Activated naive CD8-positive, alpha-beta T cell treated with anti-CD3 and anti-CD28 coated beads, Interleukin-2, amount 10 ng/mL, durations not matched to agents 7 days and 5 days (primary cell): ENCODE measurements at regions not wholly inside any gene's neighbourhood (a gene's known extent, or its start where the extent isn't known, plus 50 kb on each side); places are given as distances from the start of the nearest gene placed in this dataset.
"Not testable (repeated sequence)": the region's sequence is repeated elsewhere in the genome, so short reads cannot be mapped to it uniquely, and the experiment has no call there.

ENCODE experiments used
- ATAC-seq: fragments of 150-1000 bp; cut with Tn5 transposase; one replicate; pipeline ENCODE4 v1.10.0; 2021; ENCODE audit warnings: low read depth, moderate library complexity
- POLR2A ChIA-PET: fragments of 350-600 bp; sonication (Branson Sonifier 250); formaldehyde crosslinking; loops from one replicate; lab custom pipeline; 2021; ENCODE audit warnings: antibody characterized with exemption; lab: Charles Lee
- DNase-seq: peaks from one replicate; pipeline ENCODE4 v3.0.0; 2021
- H3K27ac Mint-ChIP-seq: one replicate; pipeline ENCODE4 v1.8.0; 2022; ENCODE audit warnings: mild to moderate bottlenecking, mixed read lengths
- H3K27me3 Mint-ChIP-seq: one replicate; pipeline ENCODE4 v1.8.0; 2022; ENCODE audit warnings: mild to moderate bottlenecking, moderate library complexity, mixed read lengths
- H3K36me3 Mint-ChIP-seq: one replicate; pipeline ENCODE4 v1.8.0; 2021; ENCODE audit warnings: mild to moderate bottlenecking, mixed read lengths
- H3K4me1 Mint-ChIP-seq: one replicate; pipeline ENCODE4 v1.8.0; 2021; ENCODE audit warnings: mixed read lengths
- H3K4me3 Mint-ChIP-seq: one replicate; pipeline ENCODE4 v1.8.0; 2022; ENCODE audit warnings: mild to moderate bottlenecking, moderate library complexity, mixed read lengths
- H3K9me3 Mint-ChIP-seq: one replicate; pipeline ENCODE4 v1.8.0; 2021; ENCODE audit warnings: mixed read lengths

- POLR2A ChIA-PET: no interaction called here
- ATAC-seq: no peak
- H3K9me3 Mint-ChIP-seq: peaks cover 1% of the 10 kb centered on the region
- no peak overlapping the region for H3K4me3 Mint-ChIP-seq
- no peak overlapping the region for H3K27ac Mint-ChIP-seq
- no peaks in the 10 kb centered on the region for H3K4me1 Mint-ChIP-seq
- H3K36me3 Mint-ChIP-seq: no peaks in the 10 kb centered on the region
- no peaks in the 10 kb centered on the region for H3K27me3 Mint-ChIP-seq
- DNase-seq: no peak
Measured at GRCh38 chr7:67659091-67659490, 662.5 kb downstream of the TYW1 start.

GRCh38 chr7:67662804-67663203, 666.2 kb downstream of the TYW1 start:
- no peak for ATAC-seq
- POLR2A ChIA-PET: no interaction called here
- Mint-ChIP-seq H3K4me3 (no peak overlapping the region), H3K9me3 (no peaks in the 10 kb centered on the region), H3K36me3 (no peaks in the 10 kb centered on the region), H3K4me1 (no peaks in the 10 kb centered on the region), H3K27me3 (no peaks in the 10 kb centered on the region), H3K27ac (no peak overlapping the region)
- DNase-seq: no peak

DNA sequence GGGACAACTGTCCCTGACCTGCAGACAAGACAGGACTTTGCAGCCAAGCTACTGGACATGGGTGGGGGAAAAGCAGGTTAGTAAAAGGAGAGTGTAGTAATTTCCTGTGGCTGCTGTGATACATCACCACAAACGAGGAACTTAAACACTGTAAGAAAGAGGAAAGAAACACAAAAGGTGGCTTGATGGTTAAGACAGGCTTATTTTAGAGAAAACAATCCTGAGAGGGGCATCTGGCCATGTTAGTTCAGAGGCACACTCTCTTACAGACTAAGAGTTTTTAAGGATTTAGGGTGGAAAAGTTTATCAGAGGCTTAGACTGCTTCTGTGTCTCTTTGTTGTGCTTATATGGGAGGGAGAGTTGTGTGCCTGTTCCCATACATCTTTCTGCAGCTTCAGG, 667.0 kb downstream of the TYW1 start:
- Mint-ChIP-seq H3K27me3 (no peaks in the 10 kb centered on the region), H3K4me1 (no peaks in the 10 kb centered on the region), H3K9me3 (no peaks in the 10 kb centered on the region), H3K4me3 (no peak overlapping the region), H3K27ac (no peak overlapping the region), H3K36me3 (no peaks in the 10 kb centered on the region)
- POLR2A ChIA-PET: no interaction called here
- no peak for ATAC-seq
- DNase-seq: no peak

- H3K9me3 Mint-ChIP-seq, ATAC-seq, H3K4me1 Mint-ChIP-seq, H3K4me3 Mint-ChIP-seq, DNase-seq, H3K36me3 Mint-ChIP-seq, H3K27ac Mint-ChIP-seq, H3K27me3 Mint-ChIP-seq, POLR2A ChIA-PET: not testable (repeated sequence)
Measured at GRCh38 chr7:67666359-67666758, 669.7 kb downstream of the TYW1 start.

GRCh38 chr7:67671006-67671548, 674.4 kb downstream of the TYW1 start:
- POLR2A ChIA-PET: no interaction called here
- Mint-ChIP-seq H3K27me3 (no peaks in the 10 kb centered on the region), H3K27ac (no peak overlapping the region), H3K4me3 (no peak overlapping the region), H3K36me3 (no peaks in the 10 kb centered on the region), H3K4me1 (no peaks in the 10 kb centered on the region), H3K9me3 (peaks cover 17% of the 10 kb centered on the region)
- ATAC-seq: no peak
- DNase-seq: no peak

DNA sequence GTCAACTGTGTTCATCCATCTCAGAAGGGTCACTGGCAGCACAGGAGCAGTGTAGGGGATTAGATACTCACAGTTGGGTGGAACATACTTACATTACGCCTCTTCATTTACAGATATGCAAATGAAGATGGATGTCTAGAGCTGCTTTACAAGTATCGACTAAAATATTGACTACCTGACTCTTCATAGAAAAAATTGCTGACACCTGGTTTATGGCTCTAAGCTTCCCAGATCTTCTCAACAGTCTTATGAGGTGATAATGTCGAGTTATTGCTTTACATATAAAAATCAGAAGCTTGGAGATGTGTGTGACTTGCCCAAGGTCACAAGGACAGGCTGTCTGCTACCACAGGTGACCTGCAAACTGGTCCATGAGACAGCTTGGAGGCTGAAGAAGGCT, 677.2 kb downstream of the TYW1 start:
- no peaks in the 10 kb centered on the region for H3K4me1 Mint-ChIP-seq
- H3K27ac Mint-ChIP-seq: no peak overlapping the region
- H3K27me3 Mint-ChIP-seq: no peaks in the 10 kb centered on the region
- ATAC-seq (no peak), DNase-seq (no peak)
- POLR2A ChIA-PET: no interaction called here
- H3K9me3 Mint-ChIP-seq: peaks cover 21% of the 10 kb centered on the region
- H3K4me3 Mint-ChIP-seq: no peak overlapping the region
- no peaks in the 10 kb centered on the region for H3K36me3 Mint-ChIP-seq

GRCh38 chr7:67674862-67675261, 678.2 kb downstream of the TYW1 start:
- peaks cover 21% of the 10 kb centered on the region for H3K9me3 Mint-ChIP-seq

DNA sequence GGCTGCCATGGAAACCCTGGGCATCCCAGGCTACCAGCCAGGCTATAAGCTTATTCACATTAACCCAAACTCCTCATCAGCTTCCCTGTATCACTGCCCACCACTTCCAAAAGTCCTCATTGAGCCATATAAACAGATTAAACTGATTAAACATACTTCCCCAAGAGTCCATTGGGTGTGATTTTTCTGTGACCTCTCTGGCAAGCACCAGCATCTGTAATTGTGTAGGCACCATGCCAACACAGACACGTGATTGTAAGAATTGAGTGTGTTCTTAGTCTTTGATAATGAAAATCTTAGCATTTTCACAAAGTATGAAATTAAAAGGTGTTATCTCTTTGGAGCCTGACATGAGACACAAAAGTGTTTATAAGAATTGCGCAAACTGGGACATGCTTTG, 679.3 kb downstream of the TYW1 start:
- DNase-seq (no peak), ATAC-seq (no peak)
- Mint-ChIP-seq H3K36me3 (no peaks in the 10 kb centered on the region), H3K9me3 (peaks cover 22% of the 10 kb centered on the region), H3K27ac (no peak overlapping the region), H3K4me3 (no peak overlapping the region), H3K27me3 (no peaks in the 10 kb centered on the region), H3K4me1 (no peaks in the 10 kb centered on the region)
- POLR2A ChIA-PET: no interaction called here

More at GRCh38 chr7:67674862-67675261, 678.2 kb downstream of the TYW1 start:
- H3K27me3 Mint-ChIP-seq, H3K4me1 Mint-ChIP-seq, DNase-seq, POLR2A ChIA-PET, H3K36me3 Mint-ChIP-seq, H3K4me3 Mint-ChIP-seq, ATAC-seq, H3K27ac Mint-ChIP-seq: not testable (repeated sequence)

- no peak for DNase-seq
- ATAC-seq: no peak
- POLR2A ChIA-PET: no interaction called here
- no peaks in the 10 kb centered on the region for H3K27me3 Mint-ChIP-seq
- H3K36me3 Mint-ChIP-seq: no peaks in the 10 kb centered on the region
- no peak overlapping the region for H3K4me3 Mint-ChIP-seq
- H3K4me1 Mint-ChIP-seq: no peaks in the 10 kb centered on the region
- H3K27ac Mint-ChIP-seq: no peak overlapping the region
- peaks cover 18% of the 10 kb centered on the region for H3K9me3 Mint-ChIP-seq
Measured at GRCh38 chr7:67678419-67678818, 681.8 kb downstream of the TYW1 start.

DNA sequence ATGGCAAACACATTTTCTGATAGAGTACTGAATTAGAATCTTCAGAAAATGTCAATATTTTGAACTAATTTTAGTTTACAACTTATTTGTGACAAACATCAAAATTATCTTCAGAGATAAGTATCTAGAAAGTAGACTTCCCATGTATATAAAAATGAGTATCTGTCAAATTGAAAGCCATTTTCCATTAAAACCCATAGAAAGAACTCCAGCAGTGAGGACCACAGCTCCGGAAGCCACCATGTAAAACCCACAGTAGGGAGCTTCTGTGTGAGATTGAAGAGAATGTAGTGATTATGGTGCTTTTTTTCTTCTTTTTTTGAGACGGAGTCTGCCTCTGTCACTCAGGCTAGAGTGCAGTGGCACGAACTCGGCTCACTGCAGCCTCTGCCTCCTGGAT, 687.0 kb downstream of the TYW1 start:
- no peaks in the 10 kb centered on the region for H3K36me3 Mint-ChIP-seq
- no peak overlapping the region for H3K27ac Mint-ChIP-seq
- peaks cover 16% of the 10 kb centered on the region for H3K9me3 Mint-ChIP-seq
- POLR2A ChIA-PET: no interaction called here
- no peaks in the 10 kb centered on the region for H3K27me3 Mint-ChIP-seq
- H3K4me1 Mint-ChIP-seq: no peaks in the 10 kb centered on the region
- DNase-seq: no peak
- ATAC-seq: no peak
- no peak overlapping the region for H3K4me3 Mint-ChIP-seq

- Mint-ChIP-seq H3K36me3 (no peaks in the 10 kb centered on the region), H3K4me3 (no peak overlapping the region)
Measured at GRCh38 chr7:67690700-67691099, 694.1 kb downstream of the TYW1 start.

DNA sequence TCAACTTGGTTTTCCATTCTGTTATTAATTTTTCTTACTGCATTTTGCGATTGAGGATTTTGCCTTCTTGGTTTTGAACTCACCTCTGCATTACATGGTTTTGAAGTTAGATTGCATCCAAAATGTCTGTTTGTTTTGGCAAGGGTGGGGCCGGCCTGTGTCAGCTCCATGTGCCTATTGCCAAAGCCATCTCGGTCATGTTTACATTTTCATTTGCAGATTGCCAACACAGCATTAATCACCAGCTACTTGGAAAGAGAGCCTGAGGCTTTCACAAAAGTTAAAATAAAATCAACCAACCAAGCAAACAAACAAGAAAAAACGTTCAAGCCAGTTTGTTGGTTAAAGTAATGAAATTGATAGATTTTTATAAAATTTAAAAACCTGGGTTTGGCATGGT, 695.8 kb downstream of the TYW1 start:
- Mint-ChIP-seq H3K27ac (no peak overlapping the region), H3K9me3 (peaks cover 15% of the 10 kb centered on the region), H3K4me1 (no peaks in the 10 kb centered on the region), H3K4me3 (no peak overlapping the region), H3K27me3 (no peaks in the 10 kb centered on the region), H3K36me3 (no peaks in the 10 kb centered on the region)
- ATAC-seq (no peak), DNase-seq (no peak)
- POLR2A ChIA-PET: no interaction called here

More at GRCh38 chr7:67690700-67691099, 694.1 kb downstream of the TYW1 start:
- ATAC-seq (no peak), DNase-seq (no peak)
- H3K4me1 Mint-ChIP-seq: no peaks in the 10 kb centered on the region
- POLR2A ChIA-PET: no interaction called here
- H3K27me3 Mint-ChIP-seq: no peaks in the 10 kb centered on the region
- no peak overlapping the region for H3K27ac Mint-ChIP-seq
- H3K9me3 Mint-ChIP-seq: peaks cover 12% of the 10 kb centered on the region

DNA sequence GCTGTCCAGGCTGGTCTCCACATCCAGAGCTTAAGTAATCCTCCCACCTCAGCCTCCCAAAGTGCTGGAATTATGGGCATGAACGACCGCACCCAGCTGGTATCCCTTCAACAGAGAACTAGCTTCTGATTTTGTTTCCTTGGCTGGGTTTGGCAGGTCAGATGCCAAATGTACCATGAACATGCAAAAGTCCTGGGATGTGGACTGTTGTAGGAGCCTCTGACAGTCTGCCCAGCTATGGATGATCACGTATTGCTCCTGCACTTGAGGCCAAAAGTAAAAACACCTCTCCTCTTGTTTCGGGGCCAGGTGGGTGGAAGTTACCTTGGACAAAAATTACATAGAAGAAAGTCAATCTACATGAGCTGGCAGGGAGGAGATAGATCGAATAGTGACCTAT, 699.5 kb downstream of the TYW1 start:
- Mint-ChIP-seq H3K4me1 (no peaks in the 10 kb centered on the region), H3K36me3 (no peaks in the 10 kb centered on the region), H3K9me3 (peaks cover 15% of the 10 kb centered on the region), H3K4me3 (no peak overlapping the region), H3K27me3 (no peaks in the 10 kb centered on the region), H3K27ac (no peak overlapping the region)
- DNase-seq (no peak), ATAC-seq (no peak)
- POLR2A ChIA-PET: no interaction called here

- Mint-ChIP-seq H3K27ac (no peak overlapping the region), H3K9me3 (peaks cover 15% of the 10 kb centered on the region), H3K4me3 (no peak overlapping the region), H3K27me3 (no peaks in the 10 kb centered on the region), H3K4me1 (no peaks in the 10 kb centered on the region), H3K36me3 (no peaks in the 10 kb centered on the region)
- POLR2A ChIA-PET: no interaction called here
- DNase-seq (no peak), ATAC-seq (no peak)
Measured at GRCh38 chr7:67696878-67697277, 700.2 kb downstream of the TYW1 start.

DNA sequence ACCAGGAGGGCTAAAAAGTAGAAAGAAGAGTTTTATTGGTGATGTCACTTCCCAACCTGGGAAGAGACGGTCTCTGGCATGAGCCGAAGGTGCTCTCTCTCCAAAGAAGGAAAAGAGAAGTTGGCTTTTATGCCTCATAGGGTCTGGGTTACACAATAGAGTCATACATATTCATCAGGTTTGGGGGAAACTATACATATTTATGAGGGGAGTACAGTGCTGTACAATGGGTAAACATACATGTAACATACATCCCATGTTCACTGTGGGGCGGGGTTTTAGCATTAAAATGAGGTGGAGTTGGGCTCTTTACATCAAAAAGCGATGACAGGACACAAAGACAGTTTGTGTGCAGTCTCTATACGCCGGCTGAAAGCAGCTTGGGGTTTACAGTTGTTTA, 701.7 kb downstream of the TYW1 start:
- POLR2A ChIA-PET: no interaction called here
- Mint-ChIP-seq H3K36me3 (no peaks in the 10 kb centered on the region), H3K27me3 (no peaks in the 10 kb centered on the region), H3K4me3 (no peak overlapping the region), H3K27ac (no peak overlapping the region), H3K4me1 (no peaks in the 10 kb centered on the region), H3K9me3 (peaks cover 13% of the 10 kb centered on the region)
- ATAC-seq (no peak), DNase-seq (no peak)
